A673 (cell line): ENCODE measurements at regions not wholly inside any gene's neighbourhood (a gene's known extent, or its start where the extent isn't known, plus 50 kb on each side); places are given as distances from the start of the nearest gene placed in this dataset.

Source experiments
- EZH2 ChIP-seq: fragments of 200-600 bp; sonication (generic); IDR thresholded peaks from 2 replicates; pipeline ENCODE4 v1.6.1; 2017; ENCODE audit warnings: borderline replicate concordance, low read depth, mild to moderate bottlenecking, mixed read lengths, antibody characterized with exemption, low read length; ENCODE audit not compliant: poor library complexity, severe bottlenecking
- TF ChIP-seq, protein P1 (sequence below): fragments of 300-800, 200-600 bp; sonication (generic); conservative IDR thresholded peaks from 2 replicates; pipeline ENCODE4 v1.5.1; 2017; ENCODE audit warnings: low read depth, mild to moderate bottlenecking, antibody characterized with exemption, low read length, moderate library complexity, mixed read lengths

DNA sequence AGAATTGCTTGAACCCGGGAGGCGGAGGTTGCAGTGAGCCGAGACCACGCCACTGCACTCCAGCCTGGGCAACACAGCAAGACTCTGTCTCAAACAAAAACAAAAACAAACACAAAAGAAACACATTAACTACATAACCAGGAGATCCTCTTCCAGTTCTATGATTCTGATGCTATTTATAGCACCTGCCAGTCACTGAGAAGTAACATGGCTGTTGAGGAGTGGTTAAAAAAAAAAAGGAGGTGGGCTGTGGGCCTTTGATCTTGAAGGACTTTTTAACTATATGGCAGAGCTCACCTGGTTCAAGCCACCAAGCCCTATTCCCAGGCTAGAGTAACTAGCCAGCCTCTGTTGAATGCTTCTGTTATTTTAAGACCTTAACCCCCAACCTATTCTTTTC, 148.8 kb downstream of the ZBTB18 start:
- TF ChIP-seq, protein P1, sequence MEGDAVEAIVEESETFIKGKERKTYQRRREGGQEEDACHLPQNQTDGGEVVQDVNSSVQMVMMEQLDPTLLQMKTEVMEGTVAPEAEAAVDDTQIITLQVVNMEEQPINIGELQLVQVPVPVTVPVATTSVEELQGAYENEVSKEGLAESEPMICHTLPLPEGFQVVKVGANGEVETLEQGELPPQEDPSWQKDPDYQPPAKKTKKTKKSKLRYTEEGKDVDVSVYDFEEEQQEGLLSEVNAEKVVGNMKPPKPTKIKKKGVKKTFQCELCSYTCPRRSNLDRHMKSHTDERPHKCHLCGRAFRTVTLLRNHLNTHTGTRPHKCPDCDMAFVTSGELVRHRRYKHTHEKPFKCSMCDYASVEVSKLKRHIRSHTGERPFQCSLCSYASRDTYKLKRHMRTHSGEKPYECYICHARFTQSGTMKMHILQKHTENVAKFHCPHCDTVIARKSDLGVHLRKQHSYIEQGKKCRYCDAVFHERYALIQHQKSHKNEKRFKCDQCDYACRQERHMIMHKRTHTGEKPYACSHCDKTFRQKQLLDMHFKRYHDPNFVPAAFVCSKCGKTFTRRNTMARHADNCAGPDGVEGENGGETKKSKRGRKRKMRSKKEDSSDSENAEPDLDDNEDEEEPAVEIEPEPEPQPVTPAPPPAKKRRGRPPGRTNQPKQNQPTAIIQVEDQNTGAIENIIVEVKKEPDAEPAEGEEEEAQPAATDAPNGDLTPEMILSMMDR, result no peak
- no peak for TF ChIP-seq EZH2
